ENCODE measurements at regions not wholly inside any gene's neighbourhood (a gene's known extent, or its start where the extent isn't known, plus 50 kb on each side); places are given as distances from the start of the nearest gene placed in this dataset.

DNA sequence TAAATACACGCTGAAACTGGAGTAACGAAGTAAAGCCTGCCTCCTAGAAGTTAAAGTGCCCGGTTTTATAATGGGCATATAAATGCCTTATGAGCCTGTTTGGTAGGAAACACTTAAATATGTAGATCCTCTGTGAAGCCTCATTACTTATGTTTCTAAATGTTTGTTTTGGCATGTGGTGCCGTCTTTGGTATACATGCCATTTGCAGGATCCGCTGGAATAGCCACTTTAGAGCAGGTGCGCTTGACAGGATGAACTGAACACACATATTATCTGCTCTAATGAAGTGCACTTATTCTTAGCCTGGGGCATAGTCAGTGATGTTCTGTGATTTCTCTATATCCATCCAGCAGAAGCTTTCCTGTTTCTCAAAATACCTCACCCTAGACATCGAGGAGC is 778.1 kb upstream of the WWC1 start:
- TF ChIP-seq POLR2A (IDR thresholded peaks at IDR 0.05; ENCODE audit: low read length) = no peak
- no peak for TF ChIP-seq GATA1 (IDR thresholded peaks at IDR 0.05; ENCODE audit: low read depth, low read length)
